WTC11 (cell line): ENCODE measurements at regions not wholly inside any gene's neighbourhood (a gene's known extent, or its start where the extent isn't known, plus 50 kb on each side); places are given as distances from the start of the nearest gene placed in this dataset.

ENCODE experiments used
- ATAC-seq: fragments of 200-7000 bp; cut with Tn5 transposase; 2 replicates; pipeline ENCODE4 v1.10.0; 2021; ENCODE audit warnings: mild to moderate bottlenecking, moderate library complexity
- CTCF ChIA-PET: fragments of 300-600 bp; sonication (Branson Sonifier 250); formaldehyde crosslinking; loops from one replicate; lab custom pipeline; 2021; ENCODE audit warnings: antibody characterized with exemption; lab: Charles Lee
- POLR2A ChIA-PET: fragments of 350-600 bp; sonication (Branson Sonifier 250); formaldehyde crosslinking; loops from one replicate; lab custom pipeline; 2021; ENCODE audit warnings: antibody characterized with exemption; lab: Charles Lee
- DNase-seq: peaks from one replicate; pipeline ENCODE4 v3.0.0; 2021; ENCODE audit warnings: low spot score
- H3K27ac Mint-ChIP-seq: 2 replicates; pipeline ENCODE4 v1.8.0; 2021; ENCODE audit warnings: mixed read lengths
- H3K27me3 Mint-ChIP-seq: 2 replicates; pipeline ENCODE4 v1.8.0; 2021; ENCODE audit warnings: low read depth, mild to moderate bottlenecking, moderate library complexity, mixed read lengths
- H3K36me3 Mint-ChIP-seq: 2 replicates; pipeline ENCODE4 v1.8.0; 2021; ENCODE audit warnings: mixed read lengths
- H3K4me1 Mint-ChIP-seq: 2 replicates; pipeline ENCODE4 v1.8.0; 2022; ENCODE audit warnings: mixed read lengths
- H3K4me3 Mint-ChIP-seq: 2 replicates; pipeline ENCODE4 v1.8.0; 2021; ENCODE audit warnings: mild to moderate bottlenecking, moderate library complexity, mixed read lengths
- H3K9me3 Mint-ChIP-seq: 2 replicates; pipeline ENCODE4 v1.8.0; 2021; ENCODE audit warnings: mixed read lengths
- AFF4 ChIP-seq: sonication (generic); formaldehyde crosslinking; IDR thresholded peaks from 2 replicates; pipeline ENCODE4 v1.8.1; 2023; ENCODE audit warnings: mild to moderate bottlenecking, missing genetic modification reagents, borderline replicate concordance
- CREM ChIP-seq: sonication (generic); formaldehyde crosslinking; IDR thresholded peaks from 2 replicates; pipeline ENCODE4 v1.8.1; 2022; ENCODE audit warnings: mild to moderate bottlenecking, missing genetic modification reagents, moderate library complexity
- IRF2 ChIP-seq: sonication (generic); formaldehyde crosslinking; IDR thresholded peaks from 2 replicates; pipeline ENCODE4 v1.8.0; 2022; ENCODE audit warnings: low read depth, missing genetic modification reagents, borderline replicate concordance
- MLX ChIP-seq: sonication (generic); formaldehyde crosslinking; IDR thresholded peaks from 2 replicates; pipeline ENCODE4 v1.8.1; 2023; ENCODE audit warnings: mild to moderate bottlenecking, missing genetic modification reagents, moderate library complexity
- MXD4 ChIP-seq: fragments of 250-450 bp; sonication (Bioruptor Pico); IDR thresholded peaks from 2 replicates; pipeline ENCODE4 v1.8.0; 2021; ENCODE audit warnings: mild to moderate bottlenecking, moderate library complexity, borderline replicate concordance
- NFATC4 ChIP-seq: fragments of 250-450 bp; sonication (Bioruptor Pico); IDR thresholded peaks from 2 replicates; pipeline ENCODE4 v1.9.0; 2021; ENCODE audit warnings: mild to moderate bottlenecking
- SMAD3 ChIP-seq: sonication (generic); formaldehyde crosslinking; IDR thresholded peaks from 2 replicates; pipeline ENCODE4 v1.8.0; 2022; ENCODE audit warnings: missing genetic modification reagents, mild to moderate bottlenecking, borderline replicate concordance
- SOX15 ChIP-seq: fragments of 250-450 bp; sonication (Bioruptor Pico); IDR thresholded peaks from 2 replicates; pipeline ENCODE4 v1.9.0; 2021; ENCODE audit warnings: mild to moderate bottlenecking
- ZBTB21 ChIP-seq: sonication (generic); formaldehyde crosslinking; IDR thresholded peaks from 2 replicates; pipeline ENCODE4 v1.8.1; 2023; ENCODE audit warnings: mild to moderate bottlenecking, missing genetic modification reagents, borderline replicate concordance
- ZNF121 ChIP-seq: sonication (generic); formaldehyde crosslinking; IDR thresholded peaks from 2 replicates; pipeline ENCODE4 v1.8.0; 2023; ENCODE audit warnings: missing genetic modification reagents
- ZNF396 ChIP-seq: fragments of 250-450 bp; sonication (Bioruptor Pico); IDR thresholded peaks from 2 replicates; pipeline ENCODE4 v1.8.0; 2021; ENCODE audit warnings: mild to moderate bottlenecking, moderate library complexity, borderline replicate concordance
- TF ChIP-seq, protein P1 (sequence below): sonication (generic); formaldehyde crosslinking; IDR thresholded peaks from 2 replicates; pipeline ENCODE4 v1.8.1; 2023; ENCODE audit warnings: mild to moderate bottlenecking, moderate library complexity, missing genetic modification reagents
- TF ChIP-seq, protein P2 (sequence below): sonication (generic); formaldehyde crosslinking; IDR thresholded peaks from 2 replicates; pipeline ENCODE4 v1.8.1; 2023; ENCODE audit warnings: mild to moderate bottlenecking, missing genetic modification reagents
- TF ChIP-seq, protein P3 (sequence below): sonication (generic); formaldehyde crosslinking; IDR thresholded peaks from 2 replicates; pipeline ENCODE4 v1.8.0; 2022; ENCODE audit warnings: mild to moderate bottlenecking, missing genetic modification reagents
- TF ChIP-seq, protein P4 (sequence below): sonication (generic); formaldehyde crosslinking; IDR thresholded peaks from 2 replicates; pipeline ENCODE4 v1.8.1; 2023; ENCODE audit warnings: mild to moderate bottlenecking, missing genetic modification reagents

DNA sequence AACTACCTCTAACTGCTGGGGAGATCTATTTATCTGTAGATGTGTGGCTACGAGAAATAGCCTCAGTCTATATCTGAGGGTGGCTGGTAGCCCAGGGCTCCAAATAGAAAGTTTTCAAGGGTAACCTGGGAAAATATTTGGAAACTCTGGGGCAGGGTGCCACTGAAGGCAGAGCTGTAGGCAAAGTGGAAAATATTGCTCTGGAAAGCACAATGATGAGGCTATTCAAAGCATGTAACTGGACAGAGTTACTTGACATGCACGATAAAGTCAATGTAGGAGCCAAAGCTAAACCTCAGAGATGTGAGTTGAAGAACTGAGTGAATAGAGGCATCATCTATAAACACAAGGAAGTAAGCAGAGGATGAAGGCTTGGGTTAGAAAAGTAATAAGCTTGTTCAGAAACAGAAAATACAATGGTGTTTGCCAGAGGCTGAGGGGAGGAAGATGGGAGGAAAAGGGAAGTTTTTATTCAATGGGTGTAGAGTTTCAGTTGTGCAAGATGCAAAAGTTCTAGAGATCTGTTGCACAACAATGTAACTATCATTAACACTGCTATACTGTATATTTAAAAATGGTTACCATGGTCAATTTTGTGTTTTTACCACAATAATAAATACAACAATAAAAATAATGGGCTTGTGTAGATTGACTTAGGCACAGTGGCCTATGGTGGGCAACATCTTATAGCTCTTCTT lies 171.6 kb downstream of the MBD2 start:
- ChIA-PET CTCF (no interaction called here), POLR2A (no interaction called here)
- no peaks in the 10 kb centered on the region for H3K4me1 Mint-ChIP-seq
- no peaks in the 10 kb centered on the region for H3K36me3 Mint-ChIP-seq
- H3K9me3 Mint-ChIP-seq: no peaks in the 10 kb centered on the region; the same call in 1 of the 2 replicates
- no peak for TF ChIP-seq ZBTB21 (CRISPR knock-in tag)
- TF ChIP-seq, all 79 proteins: peak for 0
- Mint-ChIP-seq H3K27me3 (no peaks in the 10 kb centered on the region), H3K27ac (no peak overlapping the region), H3K4me3 (no peak overlapping the region)
- DNase-seq (no peak), ATAC-seq (no peak)

GRCh38 chr18:54052259-54052658 lies 172.2 kb downstream of the MBD2 start:
- DNase-seq (no peak), ATAC-seq (no peak)
- H3K4me1 Mint-ChIP-seq: no peaks in the 10 kb centered on the region
- no peak overlapping the region for H3K4me3 Mint-ChIP-seq
- no peaks in the 10 kb centered on the region for H3K27me3 Mint-ChIP-seq
- H3K27ac Mint-ChIP-seq: no peak overlapping the region
- H3K36me3 Mint-ChIP-seq: no peaks in the 10 kb centered on the region
- no peaks in the 10 kb centered on the region; the same call in 1 of the 2 replicates for H3K9me3 Mint-ChIP-seq
- POLR2A ChIA-PET: no interaction called here
- TF ChIP-seq, protein P1, sequence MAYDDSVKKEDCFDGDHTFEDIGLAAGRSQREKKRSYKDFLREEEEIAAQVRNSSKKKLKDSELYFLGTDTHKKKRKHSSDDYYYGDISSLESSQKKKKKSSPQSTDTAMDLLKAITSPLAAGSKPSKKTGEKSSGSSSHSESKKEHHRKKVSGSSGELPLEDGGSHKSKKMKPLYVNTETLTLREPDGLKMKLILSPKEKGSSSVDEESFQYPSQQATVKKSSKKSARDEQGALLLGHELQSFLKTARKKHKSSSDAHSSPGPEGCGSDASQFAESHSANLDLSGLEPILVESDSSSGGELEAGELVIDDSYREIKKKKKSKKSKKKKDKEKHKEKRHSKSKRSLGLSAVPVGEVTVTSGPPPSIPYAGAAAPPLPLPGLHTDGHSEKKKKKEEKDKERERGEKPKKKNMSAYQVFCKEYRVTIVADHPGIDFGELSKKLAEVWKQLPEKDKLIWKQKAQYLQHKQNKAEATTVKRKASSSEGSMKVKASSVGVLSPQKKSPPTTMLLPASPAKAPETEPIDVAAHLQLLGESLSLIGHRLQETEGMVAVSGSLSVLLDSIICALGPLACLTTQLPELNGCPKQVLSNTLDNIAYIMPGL (CRISPR knock-in tag): no peak
- no peak for TF ChIP-seq ZNF121 (CRISPR knock-in tag)
- TF ChIP-seq ZNF396 (CRISPR knock-in tag): no peak
- no peak for TF ChIP-seq MXD4 (CRISPR knock-in tag)
- TF ChIP-seq IRF2 (CRISPR knock-in tag): no peak
- CTCF ChIA-PET: no interaction called here

- CTCF ChIA-PET: no interaction called here
- no peaks in the 10 kb centered on the region for H3K4me1 Mint-ChIP-seq
These were observed 180.8 kb downstream of the MBD2 start for GRCh38 chr18:54043484-54044251.

More at GRCh38 chr18:54043484-54044251, 180.8 kb downstream of the MBD2 start:
- ATAC-seq (no peak), DNase-seq (no peak)
- H3K27ac Mint-ChIP-seq: no peak overlapping the region
- H3K27me3 Mint-ChIP-seq: no peaks in the 10 kb centered on the region; the same call in 1 of the 2 replicates
- no peaks in the 10 kb centered on the region for H3K9me3 Mint-ChIP-seq
- POLR2A ChIA-PET: no interaction called here
- TF ChIP-seq ZBTB21 (CRISPR knock-in tag) (no peak), CREM (CRISPR knock-in tag) (no peak), SOX15 (CRISPR knock-in tag) (no peak), SMAD3 (CRISPR knock-in tag) (no peak), AFF4 (CRISPR knock-in tag) (no peak), ZNF396 (CRISPR knock-in tag) (no peak), MLX (CRISPR knock-in tag) (no peak), NFATC4 (no peak)
- TF ChIP-seq, protein P2, sequence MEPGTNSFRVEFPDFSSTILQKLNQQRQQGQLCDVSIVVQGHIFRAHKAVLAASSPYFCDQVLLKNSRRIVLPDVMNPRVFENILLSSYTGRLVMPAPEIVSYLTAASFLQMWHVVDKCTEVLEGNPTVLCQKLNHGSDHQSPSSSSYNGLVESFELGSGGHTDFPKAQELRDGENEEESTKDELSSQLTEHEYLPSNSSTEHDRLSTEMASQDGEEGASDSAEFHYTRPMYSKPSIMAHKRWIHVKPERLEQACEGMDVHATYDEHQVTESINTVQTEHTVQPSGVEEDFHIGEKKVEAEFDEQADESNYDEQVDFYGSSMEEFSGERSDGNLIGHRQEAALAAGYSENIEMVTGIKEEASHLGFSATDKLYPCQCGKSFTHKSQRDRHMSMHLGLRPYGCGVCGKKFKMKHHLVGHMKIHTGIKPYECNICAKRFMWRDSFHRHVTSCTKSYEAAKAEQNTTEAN (CRISPR knock-in tag): no peak
- TF ChIP-seq, protein P3, sequence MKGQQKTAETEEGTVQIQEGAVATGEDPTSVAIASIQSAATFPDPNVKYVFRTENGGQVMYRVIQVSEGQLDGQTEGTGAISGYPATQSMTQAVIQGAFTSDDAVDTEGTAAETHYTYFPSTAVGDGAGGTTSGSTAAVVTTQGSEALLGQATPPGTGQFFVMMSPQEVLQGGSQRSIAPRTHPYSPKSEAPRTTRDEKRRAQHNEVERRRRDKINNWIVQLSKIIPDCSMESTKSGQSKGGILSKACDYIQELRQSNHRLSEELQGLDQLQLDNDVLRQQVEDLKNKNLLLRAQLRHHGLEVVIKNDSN: no peak
- TF ChIP-seq, protein P4, sequence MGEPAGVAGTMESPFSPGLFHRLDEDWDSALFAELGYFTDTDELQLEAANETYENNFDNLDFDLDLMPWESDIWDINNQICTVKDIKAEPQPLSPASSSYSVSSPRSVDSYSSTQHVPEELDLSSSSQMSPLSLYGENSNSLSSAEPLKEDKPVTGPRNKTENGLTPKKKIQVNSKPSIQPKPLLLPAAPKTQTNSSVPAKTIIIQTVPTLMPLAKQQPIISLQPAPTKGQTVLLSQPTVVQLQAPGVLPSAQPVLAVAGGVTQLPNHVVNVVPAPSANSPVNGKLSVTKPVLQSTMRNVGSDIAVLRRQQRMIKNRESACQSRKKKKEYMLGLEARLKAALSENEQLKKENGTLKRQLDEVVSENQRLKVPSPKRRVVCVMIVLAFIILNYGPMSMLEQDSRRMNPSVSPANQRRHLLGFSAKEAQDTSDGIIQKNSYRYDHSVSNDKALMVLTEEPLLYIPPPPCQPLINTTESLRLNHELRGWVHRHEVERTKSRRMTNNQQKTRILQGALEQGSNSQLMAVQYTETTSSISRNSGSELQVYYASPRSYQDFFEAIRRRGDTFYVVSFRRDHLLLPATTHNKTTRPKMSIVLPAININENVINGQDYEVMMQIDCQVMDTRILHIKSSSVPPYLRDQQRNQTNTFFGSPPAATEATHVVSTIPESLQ (CRISPR knock-in tag): no peak
- H3K4me3 Mint-ChIP-seq: no peak overlapping the region
- no peaks in the 10 kb centered on the region for H3K36me3 Mint-ChIP-seq
